ENCODE measurements at regions not wholly inside any gene's neighbourhood (a gene's known extent, or its start where the extent isn't known, plus 50 kb on each side); places are given as distances from the start of the nearest gene placed in this dataset.
A peak's percentile ranks its signal among the peaks of the same experiment; 100 is the strongest.

DNA sequence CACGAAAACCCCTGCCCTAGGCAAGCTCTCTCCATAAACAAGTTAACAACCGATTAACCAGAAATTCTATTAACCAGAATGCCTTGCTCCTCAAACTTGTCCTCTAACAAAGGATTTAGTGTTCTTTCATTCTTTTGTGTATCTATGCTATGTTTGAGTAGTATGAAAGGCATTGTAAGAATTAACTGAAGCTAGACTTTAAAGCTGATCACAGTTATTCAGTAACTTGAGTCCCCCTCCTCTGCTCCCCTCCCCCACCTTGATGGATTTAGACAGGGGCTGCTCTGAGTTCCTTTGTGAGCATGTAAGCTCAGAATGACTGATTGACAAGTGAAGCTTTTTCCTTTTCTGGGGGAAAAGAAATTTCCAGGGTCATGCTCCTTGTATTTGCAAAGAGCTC lies 257.6 kb downstream of the TTLL7 start:
- intact Hi-C loops (cut with micrococcal nuclease), result no loop called here
- ChIA-PET POLR2A (interaction anchor here (1.4 kb wide), 1 partner anchor 104 kb away, joined by 3 read pairs; no protein-coding TSS in a partner anchor), CTCF (no interaction called here)
- H3K36me3 Mint-ChIP-seq, result peaks cover 0 to 9% (median 0%) of the 10 kb centered on the region in 5 donors
- peak overlapping the region in 1 of 9 donors; percentile 14 for H3K27ac Mint-ChIP-seq
- H3K9me3 ChIP-seq (ENCODE audit: control insufficient read depth in 2 of 3, low read length in 3 of 3), result no peaks in the 10 kb centered on the region
- no peaks in the 10 kb centered on the region for H3K9me3 Mint-ChIP-seq
- no peak overlapping the region for H3K27ac ChIP-seq (ENCODE audit: low read depth, low read length)
- H3K27me3 Mint-ChIP-seq, result no peaks in the 10 kb centered on the region
- DNase-seq (no peak), ATAC-seq (no peak)
- H3K4me3 ChIP-seq (ENCODE audit: low read length), result no peak overlapping the region
- H3K4me3 Mint-ChIP-seq, result no peak overlapping the region
- no peaks in the 10 kb centered on the region for H3K36me3 ChIP-seq (ENCODE audit: control insufficient read depth in 2 of 3, insufficient read depth in 3 of 3, low read length in 3 of 3)
- peaks cover 0 to 8% (median 5%) of the 10 kb centered on the region in 7 donors for H3K4me1 Mint-ChIP-seq
- no peaks in the 10 kb centered on the region for H3K4me1 ChIP-seq (ENCODE audit: control insufficient read depth in 2 of 2, insufficient read depth in 2 of 2, low read length in 2 of 2)
- H3K27me3 ChIP-seq (ENCODE audit: control insufficient read depth in 2 of 2, insufficient read depth in 2 of 2, low read length in 2 of 2), result no peaks in the 10 kb centered on the region

DNA sequence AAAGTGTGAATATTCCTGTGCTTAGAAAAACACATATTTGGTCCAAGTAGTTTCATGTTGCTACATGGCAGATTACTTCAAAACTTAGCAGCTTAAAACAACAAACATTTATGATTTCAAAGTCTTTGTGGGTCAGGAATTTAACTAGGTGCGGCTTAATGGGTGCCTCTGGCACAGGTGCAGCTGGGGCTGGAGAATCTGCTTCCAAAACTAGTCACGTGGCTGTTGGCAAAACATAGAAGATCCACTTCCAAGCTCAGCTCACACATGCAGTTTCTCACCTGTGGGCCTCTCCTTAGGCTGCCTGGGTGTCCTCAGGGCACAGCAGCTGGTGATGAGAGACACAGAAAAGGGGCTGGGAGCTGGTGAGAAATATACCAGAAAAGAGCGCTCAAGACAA lies 263.4 kb downstream of the TTLL7 start:
- Mint-ChIP-seq H3K9me3 (no peaks in the 10 kb centered on the region), H3K27me3 (no peaks in the 10 kb centered on the region), H3K27ac (no peak overlapping the region), H3K4me3 (no peak overlapping the region), H3K4me1 (peaks cover 0 to 8% (median 2%) of the 10 kb centered on the region in 7 donors), H3K36me3 (peaks cover 0 to 4% (median 4%) of the 10 kb centered on the region in 5 donors)
- ChIA-PET CTCF (no interaction called here), POLR2A (no interaction called here)
- no peaks in the 10 kb centered on the region for H3K9me3 ChIP-seq (ENCODE audit: control insufficient read depth in 2 of 3, low read length in 3 of 3)
- intact Hi-C loops (cut with micrococcal nuclease), result no loop called here
- no peak overlapping the region for H3K4me3 ChIP-seq (ENCODE audit: low read length)
- H3K36me3 ChIP-seq (ENCODE audit: control insufficient read depth in 2 of 3, insufficient read depth in 3 of 3, low read length in 3 of 3), result no peaks in the 10 kb centered on the region
- no peaks in the 10 kb centered on the region for H3K4me1 ChIP-seq (ENCODE audit: control insufficient read depth in 2 of 2, insufficient read depth in 2 of 2, low read length in 2 of 2)
- H3K27me3 ChIP-seq (ENCODE audit: control insufficient read depth in 2 of 2, insufficient read depth in 2 of 2, low read length in 2 of 2), result no peaks in the 10 kb centered on the region
- ATAC-seq, result no peak
- H3K27ac ChIP-seq (ENCODE audit: low read depth, low read length), result no peak overlapping the region
- DNase-seq, result no peak

DNA sequence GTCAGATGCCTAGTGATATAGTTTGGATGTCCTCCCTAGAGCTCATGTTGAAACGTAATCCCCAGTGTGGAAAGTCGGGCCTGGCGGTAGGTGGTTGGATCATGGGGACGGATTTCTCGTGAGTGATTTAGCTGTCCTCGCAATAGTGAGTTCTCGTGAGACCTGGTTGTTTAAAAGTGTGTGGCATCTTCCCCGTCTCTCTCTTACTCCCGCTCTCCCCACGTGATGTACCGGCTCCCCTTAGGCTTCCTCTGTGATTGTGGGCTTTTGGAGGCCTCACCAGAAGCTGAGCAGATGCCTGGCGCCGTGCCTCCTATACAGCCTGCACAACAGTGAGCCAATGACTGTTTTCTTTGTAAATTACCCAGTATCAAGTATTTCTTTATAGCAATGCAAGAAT lies 264.5 kb downstream of the TTLL7 start:
- Mint-ChIP-seq H3K4me3 (no peak overlapping the region), H3K27ac (no peak overlapping the region), H3K4me1 (peaks cover 0 to 8% (median 1%) of the 10 kb centered on the region in 7 donors), H3K9me3 (no peaks in the 10 kb centered on the region), H3K36me3 (peaks cover 0 to 4% (median 4%) of the 10 kb centered on the region in 5 donors), H3K27me3 (no peaks in the 10 kb centered on the region)
- POLR2A ChIA-PET, result interaction anchor here (0.7 kb wide), 1 partner anchor 9 kb away, joined by 3 read pairs; no protein-coding TSS in a partner anchor
- ATAC-seq, result no peak
- intact Hi-C loops (cut with micrococcal nuclease), result no loop called here
- Histone ChIP-seq H3K27me3 (ENCODE audit: control insufficient read depth in 2 of 2, insufficient read depth in 2 of 2, low read length in 2 of 2) (no peaks in the 10 kb centered on the region), H3K36me3 (ENCODE audit: control insufficient read depth in 2 of 3, insufficient read depth in 3 of 3, low read length in 3 of 3) (no peaks in the 10 kb centered on the region), H3K9me3 (ENCODE audit: control insufficient read depth in 2 of 3, low read length in 3 of 3) (no peaks in the 10 kb centered on the region), H3K4me1 (ENCODE audit: control insufficient read depth in 2 of 2, insufficient read depth in 2 of 2, low read length in 2 of 2) (no peaks in the 10 kb centered on the region), H3K4me3 (ENCODE audit: low read length) (no peak overlapping the region), H3K27ac (ENCODE audit: low read depth, low read length) (no peak overlapping the region)
- no peak for DNase-seq
- CTCF ChIA-PET, result no interaction called here

DNA sequence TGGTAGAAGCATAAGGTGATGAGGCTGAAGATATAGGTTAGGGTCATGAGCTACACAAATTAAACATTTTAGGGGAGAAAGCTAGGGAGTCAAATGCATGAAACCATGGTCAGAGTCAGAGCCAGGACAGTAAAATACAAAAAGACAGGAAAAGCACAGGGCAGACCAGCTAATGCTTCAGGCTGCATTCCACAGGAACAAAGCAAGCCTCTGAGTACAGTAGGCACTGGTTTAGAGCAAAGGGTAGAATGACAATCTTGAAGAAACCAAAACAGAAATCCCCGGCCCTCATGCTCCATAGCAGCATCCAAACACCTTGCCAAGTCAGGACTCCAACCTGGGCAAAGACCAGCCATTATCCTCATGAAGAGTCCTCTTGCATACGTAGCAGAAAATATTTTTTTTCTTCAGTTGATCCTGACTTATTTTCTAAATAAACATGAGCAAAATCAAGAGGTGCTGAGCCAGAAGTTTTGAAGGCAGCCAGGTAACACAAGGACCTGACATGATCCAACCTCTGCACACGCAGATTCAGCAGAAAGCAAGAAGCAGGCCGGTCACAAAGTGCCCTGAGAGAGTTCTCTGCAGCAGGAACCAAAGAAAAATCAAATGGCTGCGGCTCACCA lies 273.1 kb downstream of the TTLL7 start:
- H3K36me3 Mint-ChIP-seq, result peaks cover 0 to 3% (median 0%) of the 10 kb centered on the region in 5 donors
- peaks cover 0 to 2% (median 0%) of the 10 kb centered on the region in 5 donors for H3K27me3 Mint-ChIP-seq
- peaks cover 0 to 3% (median 0%) of the 10 kb centered on the region in 11 donors for H3K9me3 Mint-ChIP-seq
- no peak overlapping the region for H3K4me3 ChIP-seq (ENCODE audit: low read length)
- H3K4me3 Mint-ChIP-seq, result no peak overlapping the region
- POLR2A ChIA-PET, result no interaction called here
- no peaks in the 10 kb centered on the region for H3K4me1 ChIP-seq (ENCODE audit: control insufficient read depth in 2 of 2, insufficient read depth in 2 of 2, low read length in 2 of 2)
- no peak overlapping the region for H3K27ac Mint-ChIP-seq
- no peaks in the 10 kb centered on the region for H3K36me3 ChIP-seq (ENCODE audit: control insufficient read depth in 2 of 3, insufficient read depth in 3 of 3, low read length in 3 of 3)
- ATAC-seq, result no peak
- no peaks in the 10 kb centered on the region for H3K27me3 ChIP-seq (ENCODE audit: control insufficient read depth in 2 of 2, insufficient read depth in 2 of 2, low read length in 2 of 2)
- intact Hi-C loops (cut with micrococcal nuclease), result no loop called here
- peaks cover 0 to 6% (median 0%) of the 10 kb centered on the region in 7 donors for H3K4me1 Mint-ChIP-seq
- CTCF ChIA-PET, result no interaction called here
- no peaks in the 10 kb centered on the region for H3K9me3 ChIP-seq (ENCODE audit: control insufficient read depth in 2 of 3, low read length in 3 of 3)
- DNase-seq, result no peak
- no peak overlapping the region for H3K27ac ChIP-seq (ENCODE audit: low read depth, low read length)

DNA sequence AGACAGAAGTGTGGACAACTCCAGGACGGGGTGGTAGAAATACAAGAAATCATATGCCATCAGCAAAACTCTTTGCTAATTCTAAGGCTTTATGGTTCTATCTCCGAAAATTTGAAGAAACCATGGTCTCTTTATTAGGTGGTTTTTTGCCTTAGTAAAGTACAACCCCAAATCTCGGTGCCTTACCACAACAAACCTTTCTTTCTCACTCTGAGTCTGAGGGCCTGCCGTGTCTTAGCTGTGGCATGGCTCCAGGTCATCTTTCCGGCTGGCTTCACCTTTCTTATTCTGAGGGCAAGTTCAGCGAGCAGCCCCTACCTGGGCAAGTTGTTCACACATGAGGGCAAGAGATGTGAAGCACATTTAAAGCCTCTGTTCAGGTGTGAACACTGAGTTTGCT lies 280.6 kb downstream of the TTLL7 start:
- ATAC-seq (no peak), DNase-seq (no peak)
- H3K27me3 ChIP-seq (ENCODE audit: control insufficient read depth in 2 of 2, insufficient read depth in 2 of 2, low read length in 2 of 2), result no peaks in the 10 kb centered on the region
- intact Hi-C loops (cut with micrococcal nuclease), result no loop called here
- no peaks in the 10 kb centered on the region for H3K36me3 ChIP-seq (ENCODE audit: control insufficient read depth in 2 of 3, insufficient read depth in 3 of 3, low read length in 3 of 3)
- no peak overlapping the region for H3K27ac Mint-ChIP-seq
- H3K4me3 ChIP-seq (ENCODE audit: low read length), result no peak overlapping the region
- no peak overlapping the region for H3K4me3 Mint-ChIP-seq
- H3K27ac ChIP-seq (ENCODE audit: low read depth, low read length), result no peak overlapping the region
- no peaks in the 10 kb centered on the region for H3K9me3 ChIP-seq (ENCODE audit: control insufficient read depth in 2 of 3, low read length in 3 of 3)
- peaks cover 0 to 4% (median 0%) of the 10 kb centered on the region in 11 donors for H3K9me3 Mint-ChIP-seq
- no peaks in the 10 kb centered on the region for H3K4me1 ChIP-seq (ENCODE audit: control insufficient read depth in 2 of 2, insufficient read depth in 2 of 2, low read length in 2 of 2)
- ChIA-PET CTCF (no interaction called here), POLR2A (no interaction called here)
- H3K4me1 Mint-ChIP-seq, result no peaks in the 10 kb centered on the region
- no peaks in the 10 kb centered on the region for H3K27me3 Mint-ChIP-seq
- no peaks in the 10 kb centered on the region for H3K36me3 Mint-ChIP-seq

DNA sequence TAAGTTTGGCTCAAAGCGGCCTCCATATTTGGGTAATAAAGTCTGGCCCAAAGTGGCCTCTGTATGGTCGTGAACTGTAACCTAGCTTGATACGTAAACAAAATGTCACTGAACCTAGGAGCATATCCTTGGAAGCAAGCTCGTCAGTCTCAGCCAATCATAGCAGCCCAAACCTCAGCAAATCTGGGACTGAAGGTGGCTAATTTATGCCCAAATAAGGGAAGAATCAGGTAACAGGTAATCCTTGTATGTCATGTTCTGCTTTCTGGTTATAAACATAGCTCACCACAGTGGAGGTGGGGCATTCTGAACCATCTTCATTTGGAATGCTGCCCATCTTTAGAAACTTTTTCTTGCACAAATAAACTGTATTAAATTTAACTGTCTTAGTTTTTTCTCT lies 281.1 kb downstream of the TTLL7 start:
- intact Hi-C loops (cut with micrococcal nuclease), result no loop called here
- Histone ChIP-seq H3K4me1 (ENCODE audit: control insufficient read depth in 2 of 2, insufficient read depth in 2 of 2, low read length in 2 of 2) (no peaks in the 10 kb centered on the region), H3K36me3 (ENCODE audit: control insufficient read depth in 2 of 3, insufficient read depth in 3 of 3, low read length in 3 of 3) (no peaks in the 10 kb centered on the region), H3K27ac (ENCODE audit: low read depth, low read length) (no peak overlapping the region), H3K9me3 (ENCODE audit: control insufficient read depth in 2 of 3, low read length in 3 of 3) (no peaks in the 10 kb centered on the region), H3K27me3 (ENCODE audit: control insufficient read depth in 2 of 2, insufficient read depth in 2 of 2, low read length in 2 of 2) (no peaks in the 10 kb centered on the region), H3K4me3 (ENCODE audit: low read length) (no peak overlapping the region)
- no peak for DNase-seq
- Mint-ChIP-seq H3K36me3 (peaks cover 0 to 4% (median 1%) of the 10 kb centered on the region in 5 donors), H3K4me1 (no peaks in the 10 kb centered on the region), H3K27ac (no peak overlapping the region), H3K9me3 (peaks cover 0 to 6% (median 0%) of the 10 kb centered on the region in 11 donors), H3K4me3 (no peak overlapping the region), H3K27me3 (no peaks in the 10 kb centered on the region)
- CTCF ChIA-PET, result interaction anchor here (0.9 kb wide), 1 partner anchor 12 kb away, joined by 3 read pairs; no protein-coding TSS in a partner anchor
- ATAC-seq, result no peak
- POLR2A ChIA-PET, result no interaction called here

DNA sequence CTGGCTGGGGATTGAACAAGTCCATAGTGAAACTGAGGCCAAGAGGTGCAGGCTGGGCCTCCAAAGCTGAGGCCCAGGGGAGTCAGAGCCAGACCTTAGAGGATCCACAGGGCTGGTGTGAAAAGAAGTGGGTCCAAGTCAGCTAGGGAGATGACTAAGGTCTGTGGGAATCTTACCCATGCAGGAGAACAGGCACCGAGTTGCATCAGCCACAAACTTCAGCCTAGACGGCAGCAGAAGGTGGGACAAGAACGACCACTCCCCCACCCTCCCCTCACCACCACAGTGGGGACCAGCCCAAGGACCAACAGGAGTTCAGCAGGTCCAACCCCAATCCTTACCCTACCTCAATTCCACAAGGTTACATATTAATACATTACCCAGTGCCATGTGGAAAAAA lies 282.3 kb downstream of the TTLL7 start:
- Histone ChIP-seq H3K27ac (ENCODE audit: low read depth, low read length) (no peak overlapping the region), H3K4me3 (ENCODE audit: low read length) (no peak overlapping the region), H3K36me3 (ENCODE audit: control insufficient read depth in 2 of 3, insufficient read depth in 3 of 3, low read length in 3 of 3) (no peaks in the 10 kb centered on the region), H3K9me3 (ENCODE audit: control insufficient read depth in 2 of 3, low read length in 3 of 3) (no peaks in the 10 kb centered on the region), H3K4me1 (ENCODE audit: control insufficient read depth in 2 of 2, insufficient read depth in 2 of 2, low read length in 2 of 2) (no peaks in the 10 kb centered on the region), H3K27me3 (ENCODE audit: control insufficient read depth in 2 of 2, insufficient read depth in 2 of 2, low read length in 2 of 2) (no peaks in the 10 kb centered on the region)
- DNase-seq (no peak), ATAC-seq (no peak)
- no peak overlapping the region for H3K27ac Mint-ChIP-seq
- CTCF ChIA-PET, result interaction anchor here (0.9 kb wide), 1 partner anchor 13 kb away, joined by 3 read pairs; no protein-coding TSS in a partner anchor
- no peaks in the 10 kb centered on the region for H3K27me3 Mint-ChIP-seq
- no peaks in the 10 kb centered on the region for H3K4me1 Mint-ChIP-seq
- peaks cover 0 to 9% (median 5%) of the 10 kb centered on the region in 5 donors for H3K36me3 Mint-ChIP-seq
- H3K4me3 Mint-ChIP-seq, result no peak overlapping the region
- peaks cover 0 to 9% (median 0%) of the 10 kb centered on the region in 11 donors for H3K9me3 Mint-ChIP-seq
- POLR2A ChIA-PET, result no interaction called here
- intact Hi-C loops (cut with micrococcal nuclease), result no loop called here
